ENCODE measurements at regions not wholly inside any gene's neighbourhood (a gene's known extent, or its start where the extent isn't known, plus 50 kb on each side); places are given as distances from the start of the nearest gene placed in this dataset.
"Not testable (repeated sequence)": the region's sequence is repeated elsewhere in the genome, so short reads cannot be mapped to it uniquely, and the experiment has no call there.

DNA sequence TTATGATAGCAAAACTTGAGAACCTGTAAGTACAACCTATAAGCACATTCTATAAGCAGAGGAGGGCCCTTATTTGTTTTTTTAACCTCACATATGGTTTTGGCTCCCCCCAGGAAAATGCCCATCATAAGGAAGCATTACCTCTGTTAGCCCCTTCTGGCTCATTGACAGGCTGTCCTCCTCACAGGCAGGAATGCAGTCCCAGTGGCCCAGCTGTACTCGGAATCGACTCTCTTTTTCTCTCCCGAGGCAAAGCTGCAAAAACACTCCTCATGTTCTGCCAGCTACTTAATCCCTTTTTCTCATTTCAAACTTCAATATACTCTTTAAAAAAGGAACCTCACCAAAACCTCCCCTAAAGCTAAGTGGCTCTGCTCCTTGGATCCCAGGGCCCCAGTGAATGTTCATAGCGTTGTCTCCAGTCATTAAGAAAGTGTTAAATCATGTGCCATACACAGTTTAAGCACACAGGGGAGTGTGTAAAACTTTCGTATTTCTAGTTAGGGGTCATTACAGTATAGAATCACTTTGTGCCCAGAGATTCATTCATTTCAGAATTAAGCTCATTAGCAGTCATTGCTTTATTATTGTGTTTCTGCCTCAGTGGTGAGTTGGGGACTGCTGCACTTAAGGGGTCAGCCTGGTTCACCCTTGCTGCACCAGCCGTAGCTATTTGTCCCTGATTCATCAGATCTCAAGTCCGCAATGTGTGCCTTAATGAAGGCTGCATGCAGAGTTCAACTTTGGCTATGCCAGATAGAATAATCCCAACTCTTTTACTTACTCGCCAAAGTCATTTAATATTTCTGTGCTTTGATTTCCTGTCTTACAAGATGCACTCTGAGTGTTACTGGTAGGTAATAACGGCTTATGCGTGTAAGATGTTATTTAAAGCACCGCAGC lies 57.6 kb downstream of the JRKL start:
- no peak for DNase-seq

DNA sequence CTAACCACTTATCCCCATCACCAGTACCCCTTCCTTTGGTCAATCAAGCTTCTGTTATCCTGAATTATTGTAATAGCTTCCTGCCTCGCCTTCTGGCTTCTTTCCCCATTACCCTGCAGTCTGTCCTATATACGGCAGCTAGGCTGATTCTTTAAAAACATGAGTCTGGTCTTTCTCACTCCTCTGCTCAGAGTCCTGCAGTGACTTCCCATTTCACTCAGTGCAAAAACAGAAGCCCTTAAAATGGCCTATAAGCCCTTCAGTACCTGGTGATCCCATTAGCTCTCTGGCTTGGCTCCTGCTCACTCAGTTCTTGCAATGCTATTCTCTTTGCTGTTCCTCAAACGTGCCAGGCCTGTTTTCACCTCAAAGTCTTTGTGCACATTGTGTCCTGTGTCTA lies 58.4 kb downstream of the JRKL start:
- DNase-seq = no peak

DNA sequence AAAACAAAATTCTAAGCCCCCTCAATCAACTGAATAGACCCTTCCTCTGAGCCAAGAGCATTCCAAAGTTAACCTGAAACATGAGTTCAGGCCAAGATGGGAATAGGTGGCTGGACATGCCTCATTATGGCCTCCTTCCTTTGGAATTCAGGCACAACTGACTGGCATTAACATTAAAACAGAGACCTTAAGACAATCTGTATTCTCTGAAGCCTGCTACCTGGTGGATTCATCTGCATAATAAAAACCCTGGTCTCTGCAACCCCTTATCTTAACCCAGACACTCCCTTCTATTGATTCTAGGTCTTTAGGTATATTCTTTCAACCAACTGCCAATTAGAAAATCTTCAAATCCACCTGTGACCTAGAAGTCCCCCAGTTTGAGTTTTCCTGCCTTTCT lies 66.3 kb downstream of the JRKL start:
- DNase-seq = no peak

DNA sequence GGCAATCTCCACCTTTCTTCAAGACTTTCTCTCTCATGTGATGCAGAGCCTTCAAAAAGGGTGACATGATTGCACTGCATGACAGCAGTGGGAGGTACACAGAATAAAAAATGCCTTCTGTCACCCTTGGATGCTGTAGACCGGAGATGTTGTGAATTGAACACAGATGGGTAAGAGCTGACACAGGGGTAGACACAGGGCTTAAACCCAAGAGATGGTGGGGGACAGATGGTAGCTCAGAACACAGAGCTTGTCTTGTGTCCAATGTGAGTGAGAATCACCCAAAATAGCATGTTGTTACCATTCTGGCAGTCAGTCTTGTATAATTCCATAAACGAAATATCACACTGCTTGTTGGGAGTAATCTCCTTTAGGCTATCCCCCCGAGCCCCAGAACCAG lies 69.9 kb downstream of the JRKL start:
- no peak for DNase-seq

DNA sequence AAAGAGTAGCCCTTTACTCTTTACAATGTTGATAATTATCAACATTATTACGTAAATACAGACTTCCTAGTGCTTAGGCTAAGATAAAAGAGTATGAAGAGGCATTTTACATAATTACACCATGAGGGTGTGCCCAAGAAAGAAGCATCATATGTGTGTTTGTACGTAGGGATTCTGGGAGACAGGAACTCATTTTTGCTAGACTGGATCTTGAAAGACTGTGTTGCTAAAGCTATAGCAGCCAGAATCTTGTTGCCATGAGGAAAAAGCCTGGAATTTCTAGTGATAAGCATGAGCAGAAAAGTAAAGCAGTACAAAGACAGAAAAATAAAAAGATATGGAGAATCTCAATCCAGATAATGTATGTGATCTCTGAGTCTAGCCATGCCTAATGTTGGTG lies 72.1 kb downstream of the JRKL start:
- no peak for DNase-seq

DNA sequence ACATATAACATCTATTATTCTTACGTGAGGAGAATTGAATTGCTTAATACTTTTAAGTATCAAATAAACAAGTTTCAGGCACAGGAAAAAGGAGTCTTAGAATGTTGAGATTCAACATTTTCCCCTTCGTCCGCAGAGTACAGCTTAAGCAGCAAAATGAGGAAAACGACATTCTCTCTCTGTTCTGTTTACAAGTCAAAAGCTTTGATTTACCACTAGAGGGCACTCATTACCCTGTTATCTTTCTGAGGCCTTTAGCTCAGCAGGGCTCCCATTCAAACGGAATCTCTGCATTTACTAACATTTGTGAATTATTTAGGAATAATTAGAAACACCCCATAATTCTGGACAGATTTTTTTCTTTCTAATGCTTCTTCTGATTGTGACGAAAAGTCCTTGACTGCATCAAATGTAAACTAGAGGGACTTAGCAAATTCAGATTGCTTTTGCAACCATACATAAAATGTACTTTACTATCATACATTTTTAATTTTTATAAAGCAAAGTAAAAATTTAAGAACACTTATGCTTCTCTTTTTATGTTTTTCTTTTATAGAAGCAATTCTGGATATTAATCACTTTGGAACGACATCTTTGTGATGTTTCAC lies 75.0 kb downstream of the JRKL start:
- DNase-seq = peak; percentile 64 to 82 (median 77)

DNA sequence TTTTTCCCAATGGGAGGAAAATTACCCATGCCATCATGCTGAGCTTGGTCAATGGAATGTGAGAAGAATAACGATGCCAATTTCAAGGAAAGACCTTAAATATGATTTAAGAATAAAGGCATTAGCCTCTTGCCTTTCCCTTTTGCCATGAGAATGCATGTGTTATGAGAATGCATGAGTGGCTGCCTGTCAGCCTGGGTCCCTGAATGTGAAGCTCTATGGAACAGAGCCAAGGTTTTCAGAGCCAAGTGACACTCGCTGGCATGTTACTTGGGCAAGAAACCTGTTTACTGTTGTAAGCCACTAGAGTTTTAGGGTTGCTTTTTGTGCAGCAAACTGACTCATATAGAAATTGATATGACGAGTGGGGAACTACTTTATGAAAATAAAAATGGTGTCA lies 75.7 kb downstream of the JRKL start:
- DNase-seq = no peak

DNA sequence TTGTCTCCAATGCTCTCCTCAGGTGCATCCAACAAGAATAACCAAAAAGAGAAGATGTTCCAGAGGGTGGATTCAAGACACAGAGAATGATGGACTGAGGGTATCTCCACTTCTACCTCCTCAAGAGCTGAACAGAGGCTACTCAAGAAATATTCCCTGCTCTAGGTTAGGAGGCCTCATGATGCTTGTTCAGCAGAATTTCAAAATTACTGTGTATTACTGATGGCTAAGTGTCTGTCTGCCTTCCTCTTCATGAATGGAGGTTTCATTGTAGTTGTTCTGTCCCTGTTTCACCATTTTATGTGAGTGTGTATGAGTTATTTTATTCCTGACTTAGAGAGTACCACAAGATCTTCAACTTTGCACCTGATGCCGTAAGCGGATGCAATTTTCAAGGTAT lies 76.8 kb downstream of the JRKL start:
- no peak for DNase-seq

DNA sequence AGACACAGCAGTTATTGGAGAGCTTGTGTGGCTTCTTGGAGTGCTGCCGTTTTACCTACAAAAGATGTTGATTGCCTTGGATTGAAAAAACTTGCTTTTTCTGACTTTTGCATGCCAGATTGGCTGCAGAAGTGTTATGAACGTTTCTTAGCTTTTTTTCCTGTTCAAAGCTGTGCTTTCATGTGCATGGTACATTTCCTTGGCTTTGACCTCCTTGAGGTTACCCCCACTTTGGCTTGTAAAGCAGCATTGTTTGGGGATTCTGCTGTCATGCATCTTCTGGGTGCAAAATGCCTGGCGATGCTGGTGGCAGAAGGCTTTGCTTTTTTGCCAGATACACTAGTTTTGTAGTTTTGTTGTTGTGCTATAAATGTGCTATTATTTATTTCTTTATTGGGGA lies 80.0 kb downstream of the JRKL start:
- no peak for DNase-seq

DNA sequence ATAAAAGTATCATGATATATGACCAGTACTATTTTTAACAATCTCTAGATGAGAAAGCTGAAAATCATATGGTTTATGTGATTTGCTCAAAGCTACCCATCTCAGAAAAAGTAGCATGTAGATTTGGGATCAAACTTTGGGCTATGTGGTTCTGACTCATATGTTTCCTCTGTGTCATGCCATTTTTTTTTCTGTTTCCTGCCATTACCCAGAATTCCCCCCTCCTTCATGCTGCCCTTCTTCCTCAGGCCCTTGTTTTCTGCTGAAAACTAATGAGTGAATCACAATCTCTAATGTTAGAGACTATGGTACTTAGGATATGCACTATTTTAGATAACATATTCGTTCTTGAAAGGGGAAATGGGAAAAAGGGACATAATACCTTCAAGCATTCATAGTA lies 80.7 kb downstream of the JRKL start:
- peak in 1 of 3 donors; percentile 9 for DNase-seq

DNA sequence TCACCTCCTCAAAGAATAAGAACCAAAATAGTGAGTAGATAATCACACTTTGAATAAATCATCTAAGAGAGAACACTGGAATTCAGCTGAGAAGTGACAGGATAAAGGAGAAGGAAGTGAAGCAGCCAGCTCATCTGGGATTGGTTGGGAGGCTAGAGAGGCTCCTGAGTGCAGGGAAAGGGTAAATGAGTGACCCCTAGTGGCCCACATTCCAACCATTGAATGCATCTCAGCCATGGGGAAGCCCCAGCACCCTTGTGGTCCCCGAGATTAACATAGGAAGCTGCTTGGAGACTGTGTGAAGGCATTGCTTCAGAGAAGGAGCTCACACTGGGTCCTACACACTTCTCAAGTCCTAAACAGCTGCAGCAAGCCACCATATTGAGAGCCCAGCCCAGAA lies 82.3 kb downstream of the JRKL start:
- peak; percentile 1 to 19 (median 8) for DNase-seq

DNA sequence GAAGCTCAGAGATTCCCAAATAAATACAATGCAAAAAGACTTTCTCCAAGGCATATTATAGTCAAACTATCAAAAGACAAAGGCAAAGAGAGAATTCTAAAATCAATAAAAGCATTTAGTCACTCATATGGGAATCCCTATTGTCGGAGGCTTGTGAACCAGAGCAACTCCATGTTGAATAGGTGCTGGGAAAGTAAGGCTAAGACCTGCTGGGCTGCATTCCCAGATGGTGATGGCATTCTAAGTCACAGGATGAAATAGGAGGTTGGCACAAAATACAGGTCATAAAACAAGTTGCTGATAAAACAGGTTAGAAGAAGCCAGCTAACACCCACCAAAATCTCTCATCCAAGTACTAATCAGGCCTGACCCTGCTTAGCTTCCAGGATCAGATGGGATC lies 84.5 kb downstream of the JRKL start:
- DNase-seq = no peak

DNA sequence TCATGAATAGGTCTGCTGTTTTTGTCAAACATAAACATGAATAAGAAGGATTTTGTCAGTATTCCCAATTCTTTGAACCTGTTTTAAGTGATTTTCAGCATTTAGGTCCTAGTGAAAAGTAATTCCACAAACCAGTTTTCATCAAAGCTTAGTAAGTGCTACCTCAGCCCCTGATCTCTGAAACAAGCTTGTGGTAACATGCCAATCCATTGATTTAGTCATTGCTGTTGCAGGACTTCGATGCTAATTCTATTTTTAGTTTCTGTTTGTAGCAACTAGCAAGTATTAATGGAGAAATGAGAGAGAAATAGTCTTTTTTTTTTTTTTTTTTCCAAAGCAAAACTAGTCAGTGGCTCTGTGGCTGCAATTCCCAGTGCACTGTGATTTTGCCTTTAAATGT lies 91.4 kb downstream of the JRKL start:
- no peak for DNase-seq

DNA sequence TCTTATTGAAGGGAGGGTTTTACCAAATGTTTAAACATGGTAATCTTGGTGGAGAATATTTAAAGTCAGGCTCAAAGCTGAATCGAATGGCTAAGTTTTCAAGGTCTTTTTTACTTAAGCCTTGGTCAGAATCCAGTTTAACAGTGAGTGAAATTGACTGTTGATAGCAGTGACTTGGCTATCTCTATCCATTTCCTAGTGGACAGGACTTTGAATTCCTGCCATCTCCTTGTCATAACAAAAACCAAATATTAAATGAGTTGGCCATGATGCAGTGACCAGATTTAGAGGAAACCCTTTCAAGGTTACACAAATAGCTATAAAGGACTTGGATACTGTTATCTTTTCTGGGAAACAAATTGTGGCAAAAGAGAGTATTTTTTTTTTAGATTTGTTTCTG lies 92.0 kb downstream of the JRKL start:
- DNase-seq = no peak

DNA sequence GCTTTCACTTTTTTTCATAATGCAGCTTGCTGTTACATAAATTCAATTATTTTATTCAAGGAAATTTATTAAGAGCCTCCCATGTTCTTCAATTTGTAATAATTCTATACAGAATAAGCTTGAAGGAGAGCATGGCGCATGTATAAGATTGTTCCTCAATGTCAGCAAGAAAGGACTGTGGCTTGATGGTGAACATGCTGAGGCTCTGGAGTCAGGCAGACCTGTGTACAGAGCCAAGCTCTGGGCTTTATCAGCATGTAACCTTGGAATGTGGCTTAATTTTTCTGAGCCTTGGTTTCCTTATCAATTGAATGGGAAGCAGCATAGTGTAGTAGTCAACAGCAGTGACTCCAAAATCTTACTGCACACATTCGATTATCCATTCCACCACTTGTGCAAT lies 92.4 kb downstream of the JRKL start:
- DNase-seq = no peak

DNA sequence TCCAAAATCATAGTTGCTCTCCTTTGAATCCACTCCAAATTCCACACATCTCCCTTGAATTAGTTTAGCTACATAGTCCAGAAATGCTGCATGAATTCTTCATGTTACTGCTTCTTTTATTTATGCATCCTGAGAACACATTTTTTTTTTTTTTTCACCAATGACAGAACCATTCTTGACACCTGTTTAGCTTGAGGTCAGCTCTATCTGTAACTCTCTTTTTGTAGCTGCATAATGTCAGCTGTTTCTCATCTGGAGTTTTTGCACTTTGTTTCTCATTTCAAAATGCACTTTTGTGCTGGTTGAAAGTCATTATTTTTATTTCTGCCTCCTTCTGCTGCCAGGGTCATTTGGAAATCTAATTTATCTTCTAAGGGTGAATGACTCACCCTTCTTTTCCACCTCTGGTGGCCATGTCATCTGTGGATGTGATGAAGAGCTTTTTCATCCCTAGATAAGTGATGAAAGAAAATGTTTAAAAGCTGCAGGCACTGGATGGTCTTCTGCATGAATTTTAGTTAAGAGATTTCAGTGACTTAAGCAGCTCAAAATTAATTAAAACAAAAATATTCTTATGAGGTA lies 93.7 kb downstream of the JRKL start:
- DNase-seq = no peak

DNA sequence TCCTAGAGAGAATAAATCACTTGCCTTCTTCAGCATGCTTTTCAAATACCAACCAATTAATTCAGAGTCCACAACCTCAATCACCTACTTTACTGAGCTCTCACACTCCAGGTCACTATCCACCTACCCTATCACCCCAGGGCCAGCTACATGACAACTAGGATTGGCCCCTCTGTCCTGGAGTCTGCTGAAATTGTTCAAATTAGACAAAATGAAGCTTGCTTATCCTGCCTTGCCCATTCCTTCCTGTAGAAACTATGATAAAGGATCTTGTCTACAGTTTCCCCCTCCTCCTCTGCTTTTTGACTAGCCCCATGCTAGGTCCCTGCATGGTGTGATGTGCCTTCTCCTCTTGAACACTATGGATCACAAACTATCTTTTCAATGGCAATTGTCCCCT lies 94.5 kb downstream of the JRKL start:
- DNase-seq = no peak

DNA sequence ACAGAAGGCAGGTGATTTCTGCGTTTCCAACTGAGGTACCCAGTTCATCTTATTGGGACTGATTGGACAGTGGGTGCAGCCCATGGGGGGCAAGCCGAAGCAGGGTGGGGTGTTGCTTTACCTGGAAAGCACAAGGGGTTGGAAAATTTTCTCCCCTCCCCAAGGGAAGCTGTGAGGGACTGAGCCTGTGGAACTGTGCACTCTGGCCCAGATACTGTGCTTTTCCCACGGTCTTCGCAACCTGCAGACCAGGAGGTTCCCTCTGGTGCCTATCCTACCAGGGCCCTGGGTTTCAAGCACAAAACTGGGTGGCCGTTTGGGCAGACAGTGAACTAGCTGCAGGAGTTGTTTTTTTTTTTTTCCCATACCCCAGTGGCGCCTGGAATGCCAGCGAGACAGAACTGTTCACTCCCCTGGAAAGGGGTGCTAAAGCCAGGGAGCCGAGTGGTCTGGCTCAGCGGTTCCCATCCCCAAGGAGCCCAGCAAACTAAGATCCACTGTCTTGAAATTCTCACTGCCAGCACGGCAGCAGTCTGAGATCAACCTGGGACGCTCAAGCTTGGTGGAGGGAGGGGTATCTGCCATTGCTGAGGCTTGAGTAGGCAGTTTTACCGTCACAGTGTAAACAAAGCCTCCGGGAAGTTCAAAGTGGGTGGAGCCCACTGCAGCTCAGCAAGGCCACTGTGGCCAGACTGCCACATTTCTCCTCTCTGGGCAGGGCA lies 97.2 kb downstream of the JRKL start:
- DNase-seq = no peak

DNA sequence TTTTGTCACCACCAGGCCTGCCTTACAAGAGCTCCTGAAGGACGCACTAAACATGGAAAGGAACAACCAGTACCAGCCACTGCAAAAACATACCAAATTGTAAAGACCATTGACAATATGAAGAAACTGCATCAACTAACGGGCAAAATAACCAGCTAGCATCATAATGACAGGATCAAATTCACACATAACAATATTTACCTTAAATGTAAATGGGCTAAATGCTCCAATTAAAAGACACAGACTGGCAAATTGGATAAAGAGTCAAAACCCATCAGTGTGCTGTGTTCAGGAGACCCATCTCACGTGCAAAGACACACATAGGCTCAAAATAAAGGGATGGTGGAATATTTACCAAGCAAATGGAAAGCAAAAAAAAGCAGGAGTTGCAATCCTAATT lies 99.1 kb downstream of the JRKL start:
- not testable (repeated sequence) for DNase-seq

DNA sequence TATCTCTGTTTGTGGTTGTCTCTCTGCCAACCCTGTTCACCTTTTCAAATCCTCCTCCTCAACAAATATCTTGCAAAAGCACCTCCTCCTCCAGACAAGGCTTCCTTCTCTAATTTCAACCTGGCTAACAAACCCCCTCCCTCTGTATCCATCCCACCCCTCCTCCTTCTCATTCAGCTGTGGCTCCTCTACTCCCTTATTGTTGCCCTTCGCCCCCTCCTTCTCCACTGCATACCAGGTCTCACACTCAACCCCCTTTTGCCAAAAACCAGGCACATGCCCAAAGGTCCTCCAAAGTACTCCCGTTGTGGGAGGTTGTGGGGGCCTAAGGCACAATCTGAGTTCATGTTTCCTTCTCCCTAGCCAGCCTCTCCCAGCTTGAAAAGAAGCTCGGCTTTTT lies 110.6 kb downstream of the JRKL start:
- no peak for DNase-seq

DNA sequence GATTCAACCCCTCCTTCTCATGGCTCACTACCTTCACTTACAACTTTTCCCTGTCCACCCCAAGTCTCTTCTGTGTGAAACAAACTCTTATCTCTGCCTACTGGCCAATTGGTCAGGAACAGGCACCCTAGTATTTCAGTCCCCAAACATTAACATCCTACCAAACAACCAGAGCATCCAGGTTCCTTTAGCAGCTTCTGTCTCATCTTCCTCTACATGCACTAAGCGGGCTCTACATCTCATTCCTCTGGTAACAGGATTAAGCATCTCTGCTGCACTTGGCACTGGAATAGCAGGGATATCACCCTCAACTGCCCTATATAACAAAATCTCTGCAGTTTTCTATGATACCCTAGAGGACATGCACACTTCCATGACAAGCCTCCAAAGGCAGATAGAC lies 116.2 kb downstream of the JRKL start:
- no peak for DNase-seq

DNA sequence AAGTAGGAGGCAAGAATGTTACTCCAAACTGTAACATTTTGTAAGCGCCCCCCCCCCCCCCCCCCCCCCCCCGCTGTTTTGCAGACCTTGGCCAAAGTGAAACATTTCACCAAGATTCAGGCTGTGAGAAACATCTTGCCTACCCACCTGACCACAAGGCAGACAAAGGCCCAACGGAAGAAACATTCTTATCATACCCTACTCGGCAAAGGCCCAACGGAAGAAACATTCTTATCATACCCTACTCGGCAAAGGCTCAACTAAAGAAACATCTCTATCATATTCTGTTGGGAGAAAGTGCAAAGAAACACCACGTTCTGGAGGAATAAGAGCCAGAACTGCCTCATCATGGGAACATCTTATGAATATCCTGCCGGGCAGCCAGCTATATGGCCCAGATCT lies 117.1 kb downstream of the JRKL start:
- no peak for DNase-seq

DNA sequence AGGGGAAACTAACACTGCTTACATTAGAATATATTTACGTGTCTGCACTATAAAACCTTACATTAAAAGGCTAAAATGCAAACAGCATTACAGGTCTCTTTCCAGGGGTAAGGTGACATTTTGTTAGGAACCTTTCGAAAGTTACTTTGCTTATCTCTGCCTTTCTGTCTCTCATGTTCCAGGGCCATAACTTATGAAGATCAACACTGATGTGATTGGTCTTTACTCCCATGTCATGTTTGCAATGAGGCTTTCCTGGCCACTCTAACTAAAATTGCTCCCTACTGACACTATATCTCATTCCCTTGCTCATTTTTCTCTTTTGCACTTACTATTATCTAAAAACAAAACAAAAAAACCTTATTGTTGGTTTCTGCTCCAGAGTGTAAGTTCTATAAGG lies 119.0 kb downstream of the JRKL start:
- no peak for DNase-seq

DNA sequence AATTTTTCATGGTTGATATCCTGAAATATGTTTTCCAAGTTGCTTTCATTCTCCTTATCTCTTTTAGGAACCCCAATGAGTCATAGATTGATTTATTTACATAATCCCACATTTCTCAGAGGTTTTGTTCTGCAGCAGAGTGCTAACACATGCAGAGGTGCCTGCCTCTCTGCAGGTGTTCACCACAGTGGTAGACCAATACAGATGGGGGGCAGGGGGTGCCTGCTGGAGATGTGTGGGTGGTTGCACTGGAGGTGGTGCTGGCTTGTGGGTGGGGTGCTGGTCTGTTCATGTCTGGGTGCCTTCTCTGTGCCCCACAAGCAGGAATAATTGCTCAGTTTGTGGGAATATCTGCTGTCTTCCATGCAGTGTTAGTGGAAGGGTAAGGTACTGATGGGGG lies 131.1 kb downstream of the JRKL start:
- DNase-seq = no peak
